Activated T-cell treated with anti-CD3 and anti-CD28 coated beads for 1 hour (primary cell): ENCODE measurements at regions not wholly inside any gene's neighbourhood (a gene's known extent, or its start where the extent isn't known, plus 50 kb on each side); places are given as distances from the start of the nearest gene placed in this dataset.

Experiments
- DNase-seq: peaks from one replicate; pipeline ENCODE4 v3.0.0-alpha.2; 2020; ENCODE audit warnings: low read depth

- no peak for DNase-seq
Observed at GRCh38 chr11:104225047-104225446, 61.1 kb upstream of the PDGFD start.

- no peak for DNase-seq
Observed at GRCh38 chr11:104222464-104222863, 58.5 kb upstream of the PDGFD start.

- DNase-seq = no peak
Observed at GRCh38 chr11:104221455-104221854, 57.5 kb upstream of the PDGFD start.

GRCh38 chr11:104219096-104219495, 55.1 kb upstream of the PDGFD start:
- no peak for DNase-seq

GRCh38 chr11:104214517-104214916, 50.6 kb upstream of the PDGFD start:
- DNase-seq = no peak
